Spinal cord (tissue), 9 donors: ENCODE measurements at regions not wholly inside any gene's neighbourhood (a gene's known extent, or its start where the extent isn't known, plus 50 kb on each side); places are given as distances from the start of the nearest gene placed in this dataset.

ENCODE experiments used
- DNase-seq, 6 donors: peaks; one replicate each; pipeline versions ENCODE4 v3.0.0 to v3.0.0-alpha.2; 2013 to 2015; ENCODE audit warnings: low spot score in 6 of 6, low read depth in 4 of 6
- H3K27ac ChIP-seq: one replicate; pipeline ENCODE4 v1.5.1; 2013; ENCODE audit warnings: low read depth, low read length, control low read depth
- H3K27me3 ChIP-seq: one replicate; pipeline ENCODE4 v1.6.1; 2013; ENCODE audit warnings: low read length; ENCODE audit not compliant: control insufficient read depth, insufficient read depth
- H3K36me3 ChIP-seq: one replicate; pipeline ENCODE4 v1.6.1; 2013; ENCODE audit warnings: low read length; ENCODE audit not compliant: control insufficient read depth, insufficient read depth
- H3K4me1 ChIP-seq: one replicate; pipeline ENCODE4 v1.6.1; 2013; ENCODE audit warnings: low read length; ENCODE audit not compliant: control insufficient read depth, insufficient read depth
- H3K4me3 ChIP-seq: one replicate; pipeline ENCODE4 v1.5.1; 2013; ENCODE audit warnings: low read depth, low read length, control low read depth
- H3K9me3 ChIP-seq: one replicate; pipeline ENCODE4 v1.6.1; 2013; ENCODE audit warnings: low read length; ENCODE audit not compliant: control insufficient read depth, insufficient read depth
- WGBS: methylation state at CpG from one replicate; pipeline ENCODE4 v1.1.5; 2013; ENCODE audit warnings: missing lambda C conversion rate; ENCODE audit not compliant: insufficient coverage; 5-methylcytosine and 5-hydroxymethylcytosine counted together
- donor health status: healthy.

- no peaks in the 10 kb centered on the region for H3K27me3 ChIP-seq
- H3K27ac ChIP-seq: no peak overlapping the region
- no peak overlapping the region for H3K4me3 ChIP-seq
- 92% methylated on average over 6 of the region's 8 CpGs for WGBS
- no peaks in the 10 kb centered on the region for H3K36me3 ChIP-seq
- peaks cover 31% of the 10 kb centered on the region for H3K4me1 ChIP-seq
- no peak for DNase-seq
- H3K9me3 ChIP-seq: no peaks in the 10 kb centered on the region
Observed at GRCh38 chr2:128738446-128739110, 419.9 kb upstream of the HS6ST1 start.

- Histone ChIP-seq H3K27me3 (no peaks in the 10 kb centered on the region), H3K36me3 (no peaks in the 10 kb centered on the region), H3K27ac (no peak overlapping the region), H3K9me3 (no peaks in the 10 kb centered on the region), H3K4me3 (no peak overlapping the region), H3K4me1 (peaks cover under 1% of the 10 kb centered on the region)
- WGBS: no CpG with 5 or more reads among the region's 3 CpGs
- no peak for DNase-seq
Observed at GRCh38 chr2:128742467-128742866, 423.8 kb upstream of the HS6ST1 start.

GRCh38 chr2:128745946-128746345 lies 427.3 kb upstream of the HS6ST1 start:
- Histone ChIP-seq H3K4me3 (no peak overlapping the region), H3K27ac (no peak overlapping the region), H3K9me3 (no peaks in the 10 kb centered on the region)

GRCh38 chr2:128746356-128746755 lies 427.7 kb upstream of the HS6ST1 start:
- H3K4me3 ChIP-seq: no peak overlapping the region
- 48% methylated on average over 5 of the region's 5 CpGs for WGBS
- H3K27me3 ChIP-seq: no peaks in the 10 kb centered on the region
- DNase-seq: no peak
- H3K27ac ChIP-seq: no peak overlapping the region
- H3K36me3 ChIP-seq: no peaks in the 10 kb centered on the region
- H3K9me3 ChIP-seq: no peaks in the 10 kb centered on the region
- peaks cover 3% of the 10 kb centered on the region for H3K4me1 ChIP-seq

More at GRCh38 chr2:128745946-128746345, 427.3 kb upstream of the HS6ST1 start:
- H3K4me1 ChIP-seq: peaks cover 3% of the 10 kb centered on the region
- H3K27me3 ChIP-seq: no peaks in the 10 kb centered on the region
- no peak for DNase-seq
- no peaks in the 10 kb centered on the region for H3K36me3 ChIP-seq

GRCh38 chr2:128748336-128748735 lies 429.7 kb upstream of the HS6ST1 start:
- peaks cover 7% of the 10 kb centered on the region for H3K4me1 ChIP-seq
- no peak overlapping the region for H3K27ac ChIP-seq
- H3K9me3 ChIP-seq: no peaks in the 10 kb centered on the region
- 94% methylated on average over 8 of the region's 10 CpGs for WGBS
- H3K27me3 ChIP-seq: no peaks in the 10 kb centered on the region
- no peaks in the 10 kb centered on the region for H3K36me3 ChIP-seq
- DNase-seq: no peak
- no peak overlapping the region for H3K4me3 ChIP-seq

GRCh38 chr2:128748835-128749605 lies 430.4 kb upstream of the HS6ST1 start:
- Histone ChIP-seq H3K36me3 (no peaks in the 10 kb centered on the region), H3K27ac (no peak overlapping the region), H3K4me3 (no peak overlapping the region), H3K27me3 (no peaks in the 10 kb centered on the region), H3K9me3 (no peaks in the 10 kb centered on the region), H3K4me1 (peaks cover 9% of the 10 kb centered on the region)
- 61% methylated on average over 3 of the region's 9 CpGs for WGBS
- peak in 1 of 6 donors; percentile 37 for DNase-seq

GRCh38 chr2:128750328-128751165 lies 431.9 kb upstream of the HS6ST1 start:
- Histone ChIP-seq H3K27me3 (no peaks in the 10 kb centered on the region), H3K9me3 (no peaks in the 10 kb centered on the region), H3K4me1 (peaks cover 9% of the 10 kb centered on the region), H3K36me3 (no peaks in the 10 kb centered on the region), H3K4me3 (no peak overlapping the region), H3K27ac (no peak overlapping the region)
- no peak for DNase-seq
- 74% methylated on average over 6 of the region's 12 CpGs for WGBS

GRCh38 chr2:128751746-128752145 lies 433.1 kb upstream of the HS6ST1 start:
- no peaks in the 10 kb centered on the region for H3K9me3 ChIP-seq
- no peak overlapping the region for H3K27ac ChIP-seq
- no peaks in the 10 kb centered on the region for H3K27me3 ChIP-seq
- no CpG with 5 or more reads among the region's 5 CpGs for WGBS
- peaks cover 9% of the 10 kb centered on the region for H3K4me1 ChIP-seq
- no peaks in the 10 kb centered on the region for H3K36me3 ChIP-seq
- no peak overlapping the region for H3K4me3 ChIP-seq
- peak in 1 of 6 donors; percentile 67 for DNase-seq

GRCh38 chr2:128752691-128753263 lies 434.1 kb upstream of the HS6ST1 start:
- H3K9me3 ChIP-seq: no peaks in the 10 kb centered on the region
- no peaks in the 10 kb centered on the region for H3K27me3 ChIP-seq
- no peak overlapping the region for H3K4me3 ChIP-seq
- DNase-seq: no peak
- H3K4me1 ChIP-seq: peaks cover 9% of the 10 kb centered on the region
- H3K36me3 ChIP-seq: no peaks in the 10 kb centered on the region
- WGBS: 82% methylated on average over 7 of the region's 12 CpGs
- no peak overlapping the region for H3K27ac ChIP-seq
